ENCODE measurements at regions not wholly inside any gene's neighbourhood (a gene's known extent, or its start where the extent isn't known, plus 50 kb on each side); places are given as distances from the start of the nearest gene placed in this dataset.
A peak's percentile ranks its signal among the peaks of the same experiment; 100 is the strongest.

DNA sequence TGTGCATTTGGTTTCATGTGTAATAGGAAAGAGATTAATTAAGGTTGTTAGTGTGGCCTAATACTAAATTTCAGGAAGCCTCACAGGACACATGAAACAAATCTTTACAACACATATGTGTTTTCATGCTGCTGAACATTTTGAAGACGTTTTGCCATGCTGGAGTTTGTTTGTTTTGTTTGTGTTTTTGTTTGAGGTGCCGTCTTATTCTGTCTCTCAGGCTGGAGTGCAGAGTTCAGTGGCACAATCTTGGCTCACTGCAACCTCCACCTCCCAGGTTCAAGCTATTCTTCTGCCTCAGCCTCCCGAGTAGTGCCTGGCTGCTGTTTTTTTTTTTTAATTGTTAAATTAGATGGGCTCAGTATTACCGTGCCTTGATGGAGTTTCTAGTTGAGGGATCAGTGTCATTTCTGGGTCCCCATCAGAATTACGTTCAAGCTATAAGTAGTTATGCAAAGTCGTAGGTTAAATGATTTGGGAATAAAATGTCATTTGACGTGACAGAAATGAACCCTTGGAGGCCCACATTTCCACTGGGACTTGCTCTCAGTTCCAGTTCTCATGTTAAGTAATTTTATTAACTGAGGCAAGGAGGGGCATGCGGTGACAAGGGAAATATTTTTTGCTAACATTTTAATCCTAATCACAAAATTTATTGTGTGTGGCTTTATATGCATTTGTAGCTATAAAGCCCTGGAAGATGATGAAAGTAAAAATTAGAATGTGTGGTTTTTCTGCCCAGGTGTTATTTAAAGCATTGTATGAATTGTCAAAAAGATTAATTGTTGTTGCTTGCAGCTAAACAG is 196.9 kb downstream of the TM9SF2 start:
- no peak overlapping the region for H3K4me3 ChIP-seq (ENCODE audit: low read depth, low read length)
- H3K4me1 ChIP-seq (ENCODE audit: control insufficient read depth, insufficient read depth, low read length), result peaks cover 30% of the 10 kb centered on the region

GRCh38 chr13:99695857-99696256 is 194.6 kb downstream of the TM9SF2 start:
- Histone ChIP-seq H3K4me3 (ENCODE audit: low read depth, low read length) (no peak overlapping the region), H3K36me3 (ENCODE audit: control insufficient read depth, insufficient read depth, low read length) (no peaks in the 10 kb centered on the region), H3K27ac (ENCODE audit: low read depth, low read length) (no peak overlapping the region), H3K9ac (ENCODE audit: low read depth, low read length) (no peak overlapping the region), H3K9me3 (ENCODE audit: control insufficient read depth, insufficient read depth, low read length) (no peaks in the 10 kb centered on the region), H3K27me3 (ENCODE audit: control insufficient read depth, insufficient read depth, low read length) (no peaks in the 10 kb centered on the region), H3K4me1 (ENCODE audit: control insufficient read depth, insufficient read depth, low read length) (peaks cover 43% of the 10 kb centered on the region)

More for the DNA sequence above, 196.9 kb downstream of the TM9SF2 start:
- no peak overlapping the region for H3K9ac ChIP-seq (ENCODE audit: low read depth, low read length)
- no peaks in the 10 kb centered on the region for H3K36me3 ChIP-seq (ENCODE audit: control insufficient read depth, insufficient read depth, low read length)
- H3K27ac ChIP-seq (ENCODE audit: low read depth, low read length), result no peak overlapping the region
- H3K27me3 ChIP-seq (ENCODE audit: control insufficient read depth, insufficient read depth, low read length), result no peaks in the 10 kb centered on the region
- H3K9me3 ChIP-seq (ENCODE audit: control insufficient read depth, insufficient read depth, low read length), result no peaks in the 10 kb centered on the region

DNA sequence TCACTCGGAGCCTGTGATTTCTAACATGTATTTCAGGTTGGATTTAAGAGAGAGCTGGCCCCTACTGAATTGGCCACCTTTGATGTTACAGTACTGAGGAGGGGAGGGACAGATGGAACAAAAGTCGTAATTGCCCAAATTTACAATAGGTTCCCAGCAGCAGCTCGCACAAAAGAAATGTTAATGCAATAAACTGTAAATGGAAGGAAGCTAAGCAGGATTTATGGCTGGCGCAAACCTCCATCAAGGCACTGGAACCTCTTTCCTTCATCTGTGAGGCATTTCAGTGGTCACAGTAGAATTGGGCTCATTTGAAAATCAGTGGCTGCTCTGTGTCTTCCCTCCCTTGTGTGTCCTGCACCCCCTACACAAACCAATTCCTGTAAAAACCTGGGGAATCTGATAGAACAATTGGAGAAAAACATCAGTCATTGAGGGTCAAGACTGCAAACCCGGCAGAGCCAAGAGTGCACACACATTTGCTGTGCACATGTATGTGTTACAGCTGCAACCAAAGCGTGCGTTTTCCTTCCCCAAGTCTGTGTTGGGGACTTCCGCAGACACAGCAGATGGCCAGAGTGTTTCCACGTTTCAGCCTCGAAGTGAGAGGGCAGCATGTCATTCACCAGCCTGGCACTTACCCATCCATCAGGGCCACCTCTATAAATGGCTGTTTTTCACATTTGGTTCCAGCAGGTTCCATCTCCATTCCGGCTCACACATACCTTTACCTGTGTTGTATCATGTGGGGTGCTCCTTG is 192.8 kb downstream of the TM9SF2 start:
- no peak overlapping the region for H3K9ac ChIP-seq (ENCODE audit: low read depth, low read length)
- no peaks in the 10 kb centered on the region for H3K27me3 ChIP-seq (ENCODE audit: control insufficient read depth, insufficient read depth, low read length)
- H3K4me3 ChIP-seq (ENCODE audit: low read depth, low read length), result no peak overlapping the region
- H3K9me3 ChIP-seq (ENCODE audit: control insufficient read depth, insufficient read depth, low read length), result no peaks in the 10 kb centered on the region
- H3K27ac ChIP-seq (ENCODE audit: low read depth, low read length), result peak overlapping the region; percentile 68
- no peaks in the 10 kb centered on the region for H3K36me3 ChIP-seq (ENCODE audit: control insufficient read depth, insufficient read depth, low read length)
- peaks cover 56% of the 10 kb centered on the region for H3K4me1 ChIP-seq (ENCODE audit: control insufficient read depth, insufficient read depth, low read length)

DNA sequence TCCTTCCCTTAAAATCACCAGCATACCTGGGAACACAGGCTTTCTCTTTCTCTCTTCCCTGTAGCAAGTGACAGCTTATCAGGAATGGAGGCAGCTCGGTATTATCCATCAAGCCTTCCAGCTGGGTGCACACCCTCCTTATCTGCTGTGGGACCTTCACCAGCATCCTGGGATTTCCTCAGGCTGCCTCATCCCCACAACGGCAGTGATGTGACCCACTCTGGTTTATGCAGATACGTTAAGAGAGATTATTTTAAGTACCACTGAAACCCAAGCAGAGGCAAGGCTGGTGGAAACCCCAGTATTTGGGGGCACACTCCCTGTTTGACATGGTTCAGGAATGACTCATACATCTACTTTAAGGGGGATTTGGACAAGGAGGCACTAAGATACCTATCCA is 192.1 kb downstream of the TM9SF2 start:
- no peak overlapping the region for H3K4me3 ChIP-seq (ENCODE audit: low read depth, low read length)
- no peaks in the 10 kb centered on the region for H3K36me3 ChIP-seq (ENCODE audit: control insufficient read depth, insufficient read depth, low read length)
- H3K27ac ChIP-seq (ENCODE audit: low read depth, low read length), result peak overlapping the region; percentile 24
- no peak overlapping the region for H3K9ac ChIP-seq (ENCODE audit: low read depth, low read length)
- H3K27me3 ChIP-seq (ENCODE audit: control insufficient read depth, insufficient read depth, low read length), result no peaks in the 10 kb centered on the region
- H3K4me1 ChIP-seq (ENCODE audit: control insufficient read depth, insufficient read depth, low read length), result peaks cover 63% of the 10 kb centered on the region
- H3K9me3 ChIP-seq (ENCODE audit: control insufficient read depth, insufficient read depth, low read length), result no peaks in the 10 kb centered on the region

DNA sequence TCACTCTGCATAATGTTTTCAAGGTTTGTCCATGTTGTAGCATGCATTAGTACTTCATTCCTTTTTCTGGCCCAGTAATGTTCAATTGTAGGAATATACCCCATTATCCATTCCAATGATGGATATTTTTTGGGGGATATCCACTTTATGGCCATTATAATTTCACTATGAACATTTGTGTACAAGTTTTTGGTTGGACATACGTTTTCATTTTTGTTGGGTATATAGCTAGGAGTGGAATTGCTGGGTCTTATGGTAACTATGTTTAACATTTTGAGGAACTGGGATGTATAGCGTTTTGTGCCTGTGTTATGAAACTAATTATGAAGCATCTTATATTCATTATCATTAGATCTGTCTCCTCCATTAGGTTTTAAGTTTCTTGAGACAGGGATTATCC is 191.6 kb downstream of the TM9SF2 start:
- no peak overlapping the region for H3K9ac ChIP-seq (ENCODE audit: low read depth, low read length)
- no peak overlapping the region for H3K27ac ChIP-seq (ENCODE audit: low read depth, low read length)
- no peaks in the 10 kb centered on the region for H3K9me3 ChIP-seq (ENCODE audit: control insufficient read depth, insufficient read depth, low read length)
- H3K4me1 ChIP-seq (ENCODE audit: control insufficient read depth, insufficient read depth, low read length), result peaks cover 67% of the 10 kb centered on the region
- no peaks in the 10 kb centered on the region for H3K36me3 ChIP-seq (ENCODE audit: control insufficient read depth, insufficient read depth, low read length)
- H3K27me3 ChIP-seq (ENCODE audit: control insufficient read depth, insufficient read depth, low read length), result no peaks in the 10 kb centered on the region
- H3K4me3 ChIP-seq (ENCODE audit: low read depth, low read length), result no peak overlapping the region

- Histone ChIP-seq H3K9me3 (ENCODE audit: control insufficient read depth, insufficient read depth, low read length) (no peaks in the 10 kb centered on the region), H3K27ac (ENCODE audit: low read depth, low read length) (peak overlapping the region; percentile 29), H3K27me3 (ENCODE audit: control insufficient read depth, insufficient read depth, low read length) (no peaks in the 10 kb centered on the region), H3K4me3 (ENCODE audit: low read depth, low read length) (no peak overlapping the region), H3K4me1 (ENCODE audit: control insufficient read depth, insufficient read depth, low read length) (peaks cover 77% of the 10 kb centered on the region), H3K9ac (ENCODE audit: low read depth, low read length) (no peak overlapping the region), H3K36me3 (ENCODE audit: control insufficient read depth, insufficient read depth, low read length) (no peaks in the 10 kb centered on the region)
Observed at GRCh38 chr13:99691552-99691951, 190.3 kb downstream of the TM9SF2 start.

GRCh38 chr13:99690426-99691174 is 189.3 kb downstream of the TM9SF2 start:
- Histone ChIP-seq H3K4me3 (ENCODE audit: low read depth, low read length) (peak overlapping the region; percentile 29), H3K4me1 (ENCODE audit: control insufficient read depth, insufficient read depth, low read length) (peaks cover 85% of the 10 kb centered on the region), H3K9me3 (ENCODE audit: control insufficient read depth, insufficient read depth, low read length) (no peaks in the 10 kb centered on the region), H3K27me3 (ENCODE audit: control insufficient read depth, insufficient read depth, low read length) (no peaks in the 10 kb centered on the region), H3K27ac (ENCODE audit: low read depth, low read length) (peak overlapping the region; percentile 93), H3K36me3 (ENCODE audit: control insufficient read depth, insufficient read depth, low read length) (no peaks in the 10 kb centered on the region), H3K9ac (ENCODE audit: low read depth, low read length) (peak overlapping the region; percentile 25; the same call in 1 of the 2 replicates)

- H3K4me3 ChIP-seq (ENCODE audit: low read depth, low read length), result peak overlapping the region; percentile 29
- H3K9me3 ChIP-seq (ENCODE audit: control insufficient read depth, insufficient read depth, low read length), result no peaks in the 10 kb centered on the region
- peak overlapping the region; percentile 93 for H3K27ac ChIP-seq (ENCODE audit: low read depth, low read length)
- no peaks in the 10 kb centered on the region for H3K36me3 ChIP-seq (ENCODE audit: control insufficient read depth, insufficient read depth, low read length)
- H3K4me1 ChIP-seq (ENCODE audit: control insufficient read depth, insufficient read depth, low read length), result peaks cover 85% of the 10 kb centered on the region
- no peaks in the 10 kb centered on the region for H3K27me3 ChIP-seq (ENCODE audit: control insufficient read depth, insufficient read depth, low read length)
- H3K9ac ChIP-seq (ENCODE audit: low read depth, low read length), result peak overlapping the region; percentile 25; the same call in 1 of the 2 replicates
Observed at GRCh38 chr13:99689955-99690354, 188.7 kb downstream of the TM9SF2 start.

GRCh38 chr13:99688776-99689175 is 187.5 kb downstream of the TM9SF2 start:
- H3K4me3 ChIP-seq (ENCODE audit: low read depth, low read length), result peak overlapping the region; percentile 40; the same call in 1 of the 2 replicates
- no peaks in the 10 kb centered on the region for H3K9me3 ChIP-seq (ENCODE audit: control insufficient read depth, insufficient read depth, low read length)
- H3K4me1 ChIP-seq (ENCODE audit: control insufficient read depth, insufficient read depth, low read length), result peaks cover 74% of the 10 kb centered on the region
- no peaks in the 10 kb centered on the region for H3K36me3 ChIP-seq (ENCODE audit: control insufficient read depth, insufficient read depth, low read length)
- H3K27me3 ChIP-seq (ENCODE audit: control insufficient read depth, insufficient read depth, low read length), result no peaks in the 10 kb centered on the region
- H3K9ac ChIP-seq (ENCODE audit: low read depth, low read length), result peak overlapping the region; percentile 58
- H3K27ac ChIP-seq (ENCODE audit: low read depth, low read length), result peak overlapping the region; percentile 93

GRCh38 chr13:99687723-99688397 is 186.6 kb downstream of the TM9SF2 start:
- Histone ChIP-seq H3K4me1 (ENCODE audit: control insufficient read depth, insufficient read depth, low read length) (peaks cover 65% of the 10 kb centered on the region), H3K9me3 (ENCODE audit: control insufficient read depth, insufficient read depth, low read length) (no peaks in the 10 kb centered on the region), H3K4me3 (ENCODE audit: low read depth, low read length) (peak overlapping the region; percentile 40), H3K36me3 (ENCODE audit: control insufficient read depth, insufficient read depth, low read length) (no peaks in the 10 kb centered on the region), H3K27me3 (ENCODE audit: control insufficient read depth, insufficient read depth, low read length) (no peaks in the 10 kb centered on the region), H3K27ac (ENCODE audit: low read depth, low read length) (peak overlapping the region; percentile 93), H3K9ac (ENCODE audit: low read depth, low read length) (peak overlapping the region; percentile 74)
